Choroid plexus epithelial cell (primary cell): ENCODE measurements at regions not wholly inside any gene's neighbourhood (a gene's known extent, or its start where the extent isn't known, plus 50 kb on each side); places are given as distances from the start of the nearest gene placed in this dataset.
A peak's percentile ranks its signal among the peaks of the same experiment; 100 is the strongest.

Experiments
- DNase-seq: peaks from one replicate; pipeline ENCODE4 v3.0.0-alpha.2; 2010; ENCODE audit warnings: low read depth
- H3K4me3 ChIP-seq: 2 replicates; pipeline ENCODE4 v1.5.1; 2011; ENCODE audit warnings: low read depth, mild to moderate bottlenecking, control low read depth, low read length, moderate library complexity
- TF ChIP-seq, protein P1 (sequence below): conservative IDR thresholded peaks from 2 replicates; pipeline ENCODE4 v1.5.1; 2011; ENCODE audit warnings: low read depth, mild to moderate bottlenecking, control low read depth, inconsistent platforms, low read length, moderate library complexity

DNA sequence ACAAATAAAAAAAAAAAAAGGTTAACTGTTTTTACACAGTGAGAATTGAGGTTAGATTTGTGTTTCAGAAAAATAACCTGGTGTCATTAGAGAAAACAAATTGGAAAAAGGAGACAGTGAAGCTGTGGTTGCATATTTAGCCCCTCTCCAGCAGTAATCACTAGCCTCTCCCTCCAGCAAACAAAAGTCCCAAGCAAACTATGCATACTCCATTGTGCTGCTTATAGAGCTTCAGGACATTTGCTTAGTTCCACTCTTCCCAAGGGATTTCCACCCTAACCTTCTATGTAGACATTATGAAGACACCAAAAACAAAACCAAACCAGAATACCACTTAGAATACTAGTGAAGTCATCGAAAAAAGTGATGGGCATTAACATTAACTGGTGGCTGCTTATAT is 534.2 kb upstream of the CDH2 start:
- H3K4me3 ChIP-seq: no peak overlapping the region
- no peak for DNase-seq
- TF ChIP-seq, protein P1, sequence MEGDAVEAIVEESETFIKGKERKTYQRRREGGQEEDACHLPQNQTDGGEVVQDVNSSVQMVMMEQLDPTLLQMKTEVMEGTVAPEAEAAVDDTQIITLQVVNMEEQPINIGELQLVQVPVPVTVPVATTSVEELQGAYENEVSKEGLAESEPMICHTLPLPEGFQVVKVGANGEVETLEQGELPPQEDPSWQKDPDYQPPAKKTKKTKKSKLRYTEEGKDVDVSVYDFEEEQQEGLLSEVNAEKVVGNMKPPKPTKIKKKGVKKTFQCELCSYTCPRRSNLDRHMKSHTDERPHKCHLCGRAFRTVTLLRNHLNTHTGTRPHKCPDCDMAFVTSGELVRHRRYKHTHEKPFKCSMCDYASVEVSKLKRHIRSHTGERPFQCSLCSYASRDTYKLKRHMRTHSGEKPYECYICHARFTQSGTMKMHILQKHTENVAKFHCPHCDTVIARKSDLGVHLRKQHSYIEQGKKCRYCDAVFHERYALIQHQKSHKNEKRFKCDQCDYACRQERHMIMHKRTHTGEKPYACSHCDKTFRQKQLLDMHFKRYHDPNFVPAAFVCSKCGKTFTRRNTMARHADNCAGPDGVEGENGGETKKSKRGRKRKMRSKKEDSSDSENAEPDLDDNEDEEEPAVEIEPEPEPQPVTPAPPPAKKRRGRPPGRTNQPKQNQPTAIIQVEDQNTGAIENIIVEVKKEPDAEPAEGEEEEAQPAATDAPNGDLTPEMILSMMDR: no peak

DNA sequence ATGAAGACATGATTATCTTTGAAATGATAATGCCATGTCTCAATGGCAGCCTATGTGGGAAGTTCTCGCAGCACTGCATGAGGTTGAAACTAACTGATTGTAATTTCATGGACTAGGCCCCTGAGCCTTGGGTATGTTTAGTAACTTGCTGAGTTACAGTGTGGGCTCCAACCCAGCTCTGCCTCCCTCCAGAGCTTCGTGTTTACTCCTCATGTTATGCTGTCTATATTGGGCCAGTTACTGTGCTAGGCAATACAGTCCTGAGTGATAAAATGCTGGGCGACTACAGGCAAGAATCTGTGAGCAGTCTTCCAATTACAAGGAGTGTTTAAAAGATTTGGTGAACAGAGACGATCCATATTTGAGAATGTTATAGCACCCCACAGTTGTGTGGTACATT is 530.1 kb upstream of the CDH2 start:
- no peak for DNase-seq
- TF ChIP-seq, protein P1: no peak
- H3K4me3 ChIP-seq: no peak overlapping the region

DNA sequence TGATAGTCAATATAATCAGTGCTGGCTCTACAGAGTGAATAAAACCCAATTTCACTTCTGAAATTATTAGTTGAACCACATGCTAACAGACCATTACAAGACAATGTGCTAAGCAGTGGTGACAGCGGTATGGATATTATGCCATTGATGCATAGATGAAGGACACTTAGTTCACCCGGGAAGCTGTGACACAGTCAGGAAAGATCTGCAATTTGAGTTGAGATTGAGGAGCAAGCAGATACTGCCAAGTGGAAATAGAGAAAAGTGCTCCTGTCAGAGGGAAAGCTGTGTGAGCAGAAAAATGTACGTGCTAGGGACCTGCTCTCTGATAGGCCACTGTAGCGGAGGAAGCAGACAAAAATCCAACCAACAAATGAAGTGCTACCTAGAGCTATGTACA is 529.5 kb upstream of the CDH2 start:
- no peak for DNase-seq
- TF ChIP-seq, protein P1: no peak

DNA sequence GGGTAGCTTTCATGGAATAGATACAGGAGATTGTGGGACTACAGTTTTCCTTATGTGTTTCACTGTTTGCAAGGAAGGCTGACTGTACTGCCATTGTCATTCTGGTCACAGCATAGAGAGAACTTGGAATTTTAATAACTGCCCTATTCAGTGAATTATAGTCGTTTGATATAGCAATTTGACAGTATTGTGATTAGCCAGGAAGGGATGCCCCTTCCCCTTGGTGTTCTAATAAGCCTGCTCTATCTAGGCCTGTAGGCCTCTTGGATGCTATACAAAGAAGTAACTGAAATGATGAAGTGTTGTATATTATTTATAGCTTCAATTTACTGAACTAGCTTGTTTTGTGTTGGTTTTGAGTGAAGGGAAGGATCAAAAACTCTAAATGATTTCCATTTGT is 528.6 kb upstream of the CDH2 start:
- no peak for DNase-seq
- H3K4me3 ChIP-seq: no peak overlapping the region
- TF ChIP-seq, protein P1: no peak

More for the DNA sequence above, 529.5 kb upstream of the CDH2 start:
- no peak overlapping the region for H3K4me3 ChIP-seq

DNA sequence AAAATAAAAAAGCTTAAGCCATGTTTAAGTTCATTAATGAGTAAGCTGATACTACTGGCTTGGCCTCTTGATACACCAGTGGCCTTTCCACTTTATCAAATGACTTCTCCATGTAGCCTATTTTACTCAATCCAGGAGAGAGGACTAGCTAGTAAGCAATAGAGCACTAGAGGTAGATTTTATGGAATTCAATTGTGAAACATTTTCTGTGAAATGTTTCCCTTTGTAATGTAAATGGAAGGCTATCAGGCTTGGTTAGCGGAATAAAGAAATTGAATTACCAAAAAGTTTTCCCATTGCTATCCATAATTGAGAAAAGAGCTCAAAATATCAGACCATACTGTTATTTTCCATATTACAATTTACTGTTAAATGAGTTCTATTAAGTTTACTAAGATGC is 515.4 kb upstream of the CDH2 start:
- no peak for DNase-seq
- TF ChIP-seq, protein P1: no peak
- H3K4me3 ChIP-seq: no peak overlapping the region

DNA sequence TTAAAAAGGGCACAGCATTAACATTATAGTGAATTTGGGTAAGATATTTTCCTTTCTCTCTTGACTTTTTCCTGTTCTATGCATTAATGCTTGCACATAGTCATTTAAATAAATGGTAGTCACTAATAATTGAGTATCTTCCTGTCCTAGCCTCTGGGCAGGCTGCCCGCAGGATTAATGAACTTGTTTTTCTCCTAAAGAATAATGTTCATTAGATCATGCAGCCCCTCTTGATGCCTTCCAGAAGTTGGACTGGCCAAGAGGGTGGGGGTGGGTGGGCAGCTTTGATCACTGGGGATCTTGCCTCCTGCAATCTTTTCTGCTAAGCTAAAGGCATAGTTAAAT is 514.5 kb upstream of the CDH2 start:
- TF ChIP-seq, protein P1: no peak
- no peak overlapping the region for H3K4me3 ChIP-seq
- DNase-seq: peak; percentile 9

DNA sequence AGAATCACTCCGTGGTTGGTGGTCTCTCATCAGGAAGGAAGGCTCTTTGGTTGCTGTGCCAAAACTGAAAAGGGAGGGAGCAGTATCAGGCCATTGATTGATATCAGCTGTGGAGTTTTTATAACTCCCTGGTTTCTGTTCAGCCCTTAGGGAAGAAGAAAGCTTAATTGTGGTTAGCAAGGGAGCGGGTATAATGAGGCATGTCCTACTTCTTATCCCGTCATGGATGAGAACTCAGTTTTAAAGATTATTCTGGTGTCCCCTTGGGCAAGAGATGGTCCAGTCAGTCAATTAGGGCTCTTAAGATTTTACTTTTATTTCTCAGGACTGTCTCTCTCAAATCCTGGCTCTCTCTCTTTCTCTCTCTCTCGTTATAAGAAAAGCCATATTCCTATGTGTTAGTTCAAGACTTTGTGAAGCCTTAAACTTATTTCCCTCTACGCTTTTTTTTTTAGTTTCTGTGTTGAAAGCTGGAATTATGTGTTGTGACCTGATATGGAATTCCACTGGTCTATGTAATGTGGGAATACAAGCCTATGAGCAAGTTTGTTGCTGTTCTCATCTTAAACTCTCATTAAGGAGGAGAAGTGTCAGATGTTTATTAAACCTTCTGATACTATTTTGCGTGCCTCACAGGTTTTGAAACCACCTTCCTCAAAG is 514.0 kb upstream of the CDH2 start:
- no peak for DNase-seq
- H3K4me3 ChIP-seq: no peak overlapping the region
- TF ChIP-seq, protein P1: no peak
